ENCODE measurements at regions not wholly inside any gene's neighbourhood (a gene's known extent, or its start where the extent isn't known, plus 50 kb on each side); places are given as distances from the start of the nearest gene placed in this dataset.
A peak's percentile ranks its signal among the peaks of the same experiment; 100 is the strongest.

DNA sequence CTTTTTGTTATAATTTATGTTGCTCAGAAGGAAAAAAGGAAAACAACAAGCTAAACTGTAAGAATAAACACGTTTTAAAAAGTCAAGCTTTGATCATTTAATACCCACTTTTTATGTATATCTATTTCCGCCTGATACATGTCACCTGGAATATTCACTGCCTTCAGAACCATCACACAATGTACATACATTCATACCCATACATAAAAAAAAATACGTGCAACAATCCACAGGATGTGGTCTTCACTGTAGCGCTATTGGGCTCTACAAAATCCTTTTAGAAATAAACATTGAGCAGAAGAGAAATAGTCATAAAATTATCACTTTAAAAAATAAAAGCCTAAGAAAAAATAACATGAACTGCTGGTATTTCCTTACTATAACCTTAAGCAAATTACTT, 1078.9 kb upstream of the LRRTM3 start:
- DNase-seq (ENCODE audit: low read depth) = no peak
- no peak overlapping the region for H3K4me3 ChIP-seq (ENCODE audit: low read depth, low read length)
- TF ChIP-seq, protein P1, sequence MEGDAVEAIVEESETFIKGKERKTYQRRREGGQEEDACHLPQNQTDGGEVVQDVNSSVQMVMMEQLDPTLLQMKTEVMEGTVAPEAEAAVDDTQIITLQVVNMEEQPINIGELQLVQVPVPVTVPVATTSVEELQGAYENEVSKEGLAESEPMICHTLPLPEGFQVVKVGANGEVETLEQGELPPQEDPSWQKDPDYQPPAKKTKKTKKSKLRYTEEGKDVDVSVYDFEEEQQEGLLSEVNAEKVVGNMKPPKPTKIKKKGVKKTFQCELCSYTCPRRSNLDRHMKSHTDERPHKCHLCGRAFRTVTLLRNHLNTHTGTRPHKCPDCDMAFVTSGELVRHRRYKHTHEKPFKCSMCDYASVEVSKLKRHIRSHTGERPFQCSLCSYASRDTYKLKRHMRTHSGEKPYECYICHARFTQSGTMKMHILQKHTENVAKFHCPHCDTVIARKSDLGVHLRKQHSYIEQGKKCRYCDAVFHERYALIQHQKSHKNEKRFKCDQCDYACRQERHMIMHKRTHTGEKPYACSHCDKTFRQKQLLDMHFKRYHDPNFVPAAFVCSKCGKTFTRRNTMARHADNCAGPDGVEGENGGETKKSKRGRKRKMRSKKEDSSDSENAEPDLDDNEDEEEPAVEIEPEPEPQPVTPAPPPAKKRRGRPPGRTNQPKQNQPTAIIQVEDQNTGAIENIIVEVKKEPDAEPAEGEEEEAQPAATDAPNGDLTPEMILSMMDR (IDR thresholded peaks at IDR 0.05; ENCODE audit: low read depth, low read length, missing control alignments) = no peak

- TF ChIP-seq, protein P1 (IDR thresholded peaks at IDR 0.05; ENCODE audit: low read depth, low read length, missing control alignments) = no peak
- H3K4me3 ChIP-seq (ENCODE audit: low read depth, low read length) = no peak overlapping the region
- DNase-seq (ENCODE audit: low read depth) = no peak
Measured at GRCh38 chr10:65847436-65848230, 1078.2 kb upstream of the LRRTM3 start.

- TF ChIP-seq, protein P1 (IDR thresholded peaks at IDR 0.05; ENCODE audit: low read depth, low read length, missing control alignments) = no peak
- no peak for DNase-seq (ENCODE audit: low read depth)
- H3K4me3 ChIP-seq (ENCODE audit: low read depth, low read length) = no peak overlapping the region
Measured at GRCh38 chr10:65858841-65859240, 1067.0 kb upstream of the LRRTM3 start.

DNA sequence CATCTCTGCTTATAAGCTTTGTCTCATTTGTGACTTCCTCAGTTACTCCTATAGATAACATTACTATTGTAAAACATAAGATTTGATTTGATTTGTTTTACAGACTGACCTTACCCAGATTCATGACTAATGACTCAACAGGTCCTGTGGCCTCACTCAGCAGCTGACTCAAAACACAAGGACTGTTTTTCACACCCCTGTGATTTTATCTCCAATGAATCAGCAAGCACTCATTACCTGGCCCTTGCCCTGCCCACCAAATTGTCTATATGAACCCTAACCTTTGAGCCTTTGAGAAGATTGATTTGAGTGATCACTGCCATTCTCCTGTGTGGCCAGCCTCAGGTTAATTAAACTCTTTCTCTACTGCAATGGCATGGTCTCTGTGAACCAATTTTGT, 1064.6 kb upstream of the LRRTM3 start:
- peak; percentile 21 for DNase-seq (ENCODE audit: low read depth)
- TF ChIP-seq, protein P1 (IDR thresholded peaks at IDR 0.05; ENCODE audit: low read depth, low read length, missing control alignments) = no peak

More for the DNA sequence above, 1064.6 kb upstream of the LRRTM3 start:
- no peak overlapping the region for H3K4me3 ChIP-seq (ENCODE audit: low read depth, low read length)

All from GM12864 (cell line).